Activated CD8-positive, alpha-beta memory T cell treated with anti-CD3 and anti-CD28 coated beads, Interleukin-2, amount 50 U/mL, for 48 hours (primary cell): ENCODE measurements at regions not wholly inside any gene's neighbourhood (a gene's known extent, or its start where the extent isn't known, plus 50 kb on each side); places are given as distances from the start of the nearest gene placed in this dataset.

Experiments used
- DNase-seq: peaks from one replicate; pipeline ENCODE4 v3.0.0-alpha.2; 2020

DNA sequence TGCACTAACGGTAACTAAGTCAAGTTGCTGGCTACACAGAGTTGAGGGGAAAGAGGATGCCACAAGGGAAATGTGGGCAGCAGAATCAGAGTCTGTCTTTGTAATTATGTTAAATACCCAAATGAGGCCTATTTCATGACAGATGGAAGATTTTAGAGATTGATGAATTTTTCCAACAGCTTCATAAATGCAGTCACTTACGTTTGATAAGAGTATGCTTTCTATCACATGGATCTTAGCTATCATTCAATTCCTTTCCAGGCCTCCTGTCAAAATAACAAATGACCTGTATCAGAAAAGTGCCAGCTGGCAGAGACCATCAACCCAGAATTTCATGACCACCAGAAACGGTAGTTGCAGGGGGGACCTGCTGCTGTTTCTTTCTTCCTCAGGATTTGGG lies 148.4 kb upstream of the PLPP4 start:
- DNase-seq, result no peak

DNA sequence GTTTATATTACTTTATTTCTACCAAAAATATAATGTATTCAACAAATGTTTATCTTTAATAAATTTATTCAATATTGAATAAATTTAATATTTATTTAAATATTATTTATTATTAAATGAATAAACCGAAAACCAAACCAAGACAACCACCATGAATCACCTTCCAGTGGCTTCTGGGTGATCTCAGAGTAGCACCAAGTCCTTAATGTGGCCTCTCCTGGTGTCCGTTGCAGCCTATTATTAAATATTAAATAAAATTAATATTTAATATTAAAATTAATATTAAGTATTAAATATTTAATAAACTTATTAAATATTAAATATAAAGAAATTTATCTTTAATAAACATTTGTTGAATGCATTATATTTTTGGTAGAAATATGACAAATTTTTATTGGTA lies 143.3 kb upstream of the PLPP4 start:
- no peak for DNase-seq

DNA sequence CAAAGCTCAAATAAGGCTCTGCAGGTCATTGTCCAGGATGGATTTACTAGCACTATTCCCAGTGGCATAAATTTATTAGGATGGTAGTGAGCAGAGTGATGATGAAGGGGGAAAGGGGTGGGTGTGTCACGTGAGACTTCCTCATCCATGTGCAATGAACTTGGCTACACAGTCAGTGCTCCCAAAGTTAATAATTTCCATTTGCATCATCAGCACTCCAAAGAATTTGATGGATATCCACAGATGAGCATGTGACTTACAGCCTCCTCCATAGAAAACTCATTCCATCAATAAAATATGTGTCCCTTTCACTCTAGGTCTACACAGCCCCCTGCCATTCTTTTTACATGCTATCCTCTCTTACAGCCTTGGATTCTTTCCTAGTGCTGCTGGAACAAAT lies 142.6 kb upstream of the PLPP4 start:
- DNase-seq, result no peak

DNA sequence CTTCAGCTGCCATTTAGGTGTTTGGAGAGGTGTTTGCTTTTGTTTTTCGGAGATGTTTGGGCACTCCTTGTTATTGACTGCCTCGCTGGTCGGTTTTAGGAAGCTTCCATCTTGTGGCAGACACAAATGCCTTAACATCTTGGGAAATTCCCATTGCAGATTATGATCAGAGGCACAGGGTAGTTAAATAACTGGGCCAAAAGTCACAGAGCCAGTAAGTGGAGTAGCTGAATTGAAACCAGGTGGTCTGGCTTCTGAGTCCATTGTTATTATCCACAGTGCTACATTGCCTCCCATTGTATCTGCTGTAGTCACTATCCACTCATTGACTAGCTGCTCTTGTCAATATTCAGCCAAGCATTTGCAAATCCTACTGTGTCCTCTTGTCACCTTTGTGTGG lies 138.2 kb upstream of the PLPP4 start:
- no peak for DNase-seq

DNA sequence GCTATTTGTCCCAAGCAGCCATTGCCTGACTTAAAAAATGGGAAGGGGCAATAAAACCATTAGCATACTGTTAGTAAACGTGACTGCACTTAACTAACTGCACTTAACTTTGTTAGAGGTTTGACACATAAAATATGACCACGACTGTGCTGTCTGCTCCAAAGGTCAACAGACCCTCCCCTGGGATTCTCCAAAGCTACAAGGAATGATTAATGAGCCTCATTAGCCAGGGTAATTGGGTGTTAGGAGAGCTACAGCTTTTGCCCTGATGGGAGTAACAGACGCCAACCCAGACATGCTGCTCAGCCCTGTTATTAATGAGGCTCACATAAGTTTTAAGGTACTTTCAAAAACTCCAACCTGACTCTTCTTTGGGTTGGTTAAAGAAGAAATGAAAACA lies 129.4 kb upstream of the PLPP4 start:
- no peak for DNase-seq

DNA sequence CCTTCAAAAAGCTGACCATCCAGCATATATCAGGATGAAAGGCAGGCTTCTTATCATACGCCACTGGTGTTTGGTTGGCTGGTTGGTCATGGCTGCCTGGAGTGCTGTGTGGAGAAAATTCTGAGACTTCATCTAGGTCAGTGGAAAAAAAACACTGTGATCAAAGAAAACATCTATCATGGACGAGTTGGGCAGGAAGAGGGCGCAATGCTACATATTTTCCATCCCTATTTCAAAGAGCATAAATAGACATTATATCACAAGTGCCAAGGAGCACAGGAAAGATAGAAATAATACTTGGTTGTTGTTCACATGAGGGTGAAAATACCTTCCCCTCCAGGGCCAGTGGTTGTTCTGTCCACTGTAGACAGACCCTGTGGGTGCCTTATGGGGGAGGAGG lies 128.4 kb upstream of the PLPP4 start:
- no peak for DNase-seq

DNA sequence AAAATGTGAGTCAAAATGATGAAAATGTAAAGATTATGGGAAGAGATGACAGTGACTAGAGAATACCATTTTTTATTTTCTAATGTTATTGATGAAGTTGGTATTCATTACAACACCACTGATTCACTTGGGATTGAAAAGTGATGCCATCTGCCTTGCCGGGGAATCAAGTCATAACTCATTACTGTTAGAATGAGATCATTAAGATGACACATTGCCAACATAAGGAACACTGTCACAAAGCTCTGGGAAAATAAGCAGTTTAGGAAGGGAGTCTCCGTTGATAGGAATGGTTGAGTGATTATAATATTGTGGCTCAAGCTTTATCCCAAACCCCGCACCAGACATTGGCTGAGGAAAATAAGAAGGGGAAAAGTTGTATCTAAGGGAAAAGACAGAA lies 121.5 kb upstream of the PLPP4 start:
- no peak for DNase-seq

DNA sequence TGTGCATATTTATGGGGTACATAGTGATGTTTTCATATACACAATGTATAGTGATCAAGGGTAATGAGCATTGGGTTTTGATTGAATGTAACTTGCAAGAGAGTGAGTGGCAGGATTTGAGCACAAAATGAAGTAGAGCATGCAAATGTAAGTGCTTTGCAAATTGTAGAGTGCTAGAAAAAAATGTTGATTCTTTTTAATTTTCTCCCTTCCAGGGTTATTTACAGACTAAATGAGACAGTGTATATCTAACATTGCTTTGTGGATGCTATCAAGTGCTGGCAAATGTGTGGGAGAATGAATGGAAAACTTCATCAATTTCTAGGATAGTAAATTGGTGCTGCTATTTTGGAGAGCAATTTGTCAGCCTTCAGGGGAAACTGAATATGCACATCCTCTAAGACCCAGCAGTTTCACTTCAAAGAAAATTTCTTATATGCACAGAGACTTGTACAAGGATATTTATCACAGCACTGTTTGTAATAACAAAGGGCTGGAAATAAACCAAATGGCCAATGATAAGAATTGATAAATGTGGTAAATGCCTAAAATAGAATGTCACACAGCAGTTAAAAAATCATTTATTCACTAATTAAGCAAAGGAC lies 120.6 kb upstream of the PLPP4 start:
- no peak for DNase-seq

DNA sequence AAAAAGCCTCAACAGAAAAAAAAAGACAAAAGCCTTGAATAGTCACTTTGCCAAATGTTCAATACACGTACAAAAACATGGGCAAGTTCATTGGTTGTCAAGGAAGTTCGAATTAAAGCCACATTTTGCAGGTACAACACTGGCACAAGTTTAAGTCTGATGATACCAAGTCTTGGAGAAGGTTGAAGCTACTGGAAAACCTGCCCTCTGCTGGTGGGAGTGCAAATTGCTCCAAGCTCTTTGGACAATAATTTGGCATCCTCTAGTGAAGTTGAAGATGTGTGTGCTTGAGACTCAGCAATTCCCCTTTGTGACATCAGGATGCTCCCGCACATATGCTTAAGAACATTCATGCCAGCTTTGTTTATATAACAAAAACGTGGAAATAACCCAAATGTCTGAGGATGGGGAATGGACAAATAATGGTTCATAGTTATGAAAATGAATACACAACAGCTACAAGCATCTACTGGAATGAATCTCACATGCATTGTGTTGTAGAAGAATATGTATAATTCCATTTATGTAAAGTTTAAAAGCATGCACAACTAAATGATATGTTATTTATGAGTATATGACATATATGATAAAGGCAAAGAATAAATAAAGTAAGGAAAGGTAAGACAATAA lies 120.0 kb upstream of the PLPP4 start:
- DNase-seq, result peak; percentile 77

DNA sequence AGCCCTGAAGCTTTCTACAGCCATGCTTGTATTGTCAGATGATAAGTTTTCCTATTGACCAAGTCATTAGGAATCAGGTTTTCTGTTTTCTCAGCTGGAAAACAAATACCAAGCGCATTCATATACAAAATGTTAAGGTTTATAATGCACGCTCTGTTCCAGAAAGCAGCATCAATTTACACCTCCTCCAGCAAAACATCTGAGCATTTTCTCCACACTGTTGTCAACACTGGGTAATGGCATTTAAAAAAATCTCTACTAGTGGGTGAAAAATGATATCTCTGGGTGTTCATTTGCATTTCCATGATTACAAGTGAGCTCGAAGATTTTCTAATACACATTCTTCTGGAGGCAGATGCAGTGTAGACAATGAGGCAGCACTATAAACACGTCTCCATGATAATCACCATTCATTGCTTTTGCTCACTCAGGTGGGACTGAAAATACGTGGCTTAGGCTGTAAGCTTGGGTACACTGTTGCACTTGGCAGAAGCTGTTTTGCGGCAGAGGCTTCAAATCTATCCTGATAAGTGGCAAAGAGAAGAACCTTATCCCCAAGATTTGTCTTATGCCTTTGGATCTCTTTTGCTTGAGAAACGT lies 114.8 kb upstream of the PLPP4 start:
- DNase-seq, result no peak

DNA sequence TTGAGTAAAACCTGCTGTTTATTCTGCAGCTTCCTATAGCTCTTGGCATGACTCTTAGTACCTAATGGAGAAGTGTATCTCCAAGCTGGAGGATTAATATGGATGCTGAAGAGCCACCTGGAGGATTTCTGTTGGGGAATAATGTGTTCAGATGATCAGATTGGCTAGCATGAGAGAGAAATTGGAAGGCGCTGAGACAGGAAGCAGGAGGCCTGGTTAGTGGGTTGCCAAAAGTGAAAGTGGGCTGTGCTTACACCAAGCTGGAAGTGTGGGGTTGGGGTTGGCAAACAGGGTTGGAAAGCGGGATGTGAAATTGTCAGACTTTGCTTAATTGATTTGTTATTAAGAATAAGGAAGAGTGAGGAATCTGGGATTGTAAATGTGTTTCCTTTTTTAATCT lies 111.8 kb upstream of the PLPP4 start:
- DNase-seq, result no peak

DNA sequence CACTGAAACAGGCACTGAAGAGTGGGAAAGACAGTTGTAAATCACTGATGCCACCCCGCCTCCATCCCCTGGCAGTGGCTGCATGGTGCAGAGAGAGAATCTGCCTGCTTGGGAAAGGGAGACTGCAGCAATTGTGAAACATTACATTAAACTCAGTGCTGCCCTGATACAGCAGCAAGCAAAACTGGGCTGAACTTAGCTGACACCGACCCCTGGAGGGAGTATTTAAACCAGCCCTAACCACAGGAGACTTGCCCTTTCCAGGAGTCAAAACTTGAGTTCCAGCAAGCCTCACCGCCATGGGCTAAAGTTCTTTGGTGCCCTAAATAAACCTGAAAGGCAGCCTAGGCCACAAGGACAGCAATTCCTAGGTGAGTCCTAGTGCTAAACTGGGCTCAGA lies 109.4 kb upstream of the PLPP4 start:
- DNase-seq, result no peak

DNA sequence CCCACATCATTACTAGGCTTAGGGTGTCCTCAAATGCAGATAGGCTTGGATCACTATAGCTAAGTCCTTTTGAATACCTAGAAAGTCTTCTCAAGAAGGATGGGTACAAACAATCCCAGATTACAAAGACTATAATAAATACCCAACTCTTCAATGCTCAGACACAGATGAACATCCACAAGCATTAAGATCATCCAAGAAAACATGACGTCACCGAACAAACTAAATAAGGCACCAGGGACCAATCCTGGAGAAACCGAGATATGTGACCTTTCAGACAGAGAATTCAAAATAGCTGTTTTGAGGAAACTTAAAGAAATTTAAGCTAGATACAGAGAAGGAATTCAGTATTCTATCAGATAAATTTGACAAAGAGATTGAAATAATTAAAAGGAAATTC lies 108.0 kb upstream of the PLPP4 start:
- DNase-seq, result no peak

DNA sequence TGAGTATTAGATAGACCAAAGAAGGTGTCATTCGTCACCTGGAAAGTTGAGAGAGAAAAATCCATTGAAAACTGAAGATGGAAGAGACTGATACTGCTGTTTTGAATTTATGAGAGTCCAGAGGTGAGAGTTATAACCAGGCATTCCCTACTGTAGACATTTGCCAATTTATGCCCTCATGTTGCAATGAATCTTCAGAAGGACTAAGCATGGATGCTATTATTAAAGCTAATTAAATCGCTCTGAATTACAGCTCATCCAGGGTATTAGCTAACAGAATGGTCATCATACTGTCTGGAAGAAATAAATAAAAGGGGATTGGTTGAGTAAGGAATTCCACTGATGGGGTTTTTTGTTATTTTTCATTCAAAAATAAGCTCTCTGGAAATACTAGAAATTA lies 101.6 kb upstream of the PLPP4 start:
- DNase-seq, result no peak

DNA sequence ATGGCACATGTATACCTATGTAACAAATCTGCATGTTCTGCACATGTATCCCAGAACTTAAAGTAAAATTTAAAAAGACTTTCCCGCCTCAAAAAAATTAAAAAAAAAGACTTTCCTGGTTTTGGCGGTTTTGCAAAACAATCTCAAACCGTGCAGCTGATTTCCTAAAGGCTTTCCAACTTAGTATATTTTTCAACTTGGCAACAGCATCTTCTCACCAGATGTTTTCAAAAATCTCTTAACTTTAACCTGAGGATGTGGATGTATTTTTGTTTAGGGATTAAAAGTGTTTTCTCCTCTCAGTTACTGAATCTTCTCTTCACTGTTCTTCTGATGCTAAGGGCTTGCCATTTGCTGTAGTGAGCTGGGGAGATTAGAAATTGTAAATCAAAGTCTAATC lies 96.5 kb upstream of the PLPP4 start:
- DNase-seq, result no peak

DNA sequence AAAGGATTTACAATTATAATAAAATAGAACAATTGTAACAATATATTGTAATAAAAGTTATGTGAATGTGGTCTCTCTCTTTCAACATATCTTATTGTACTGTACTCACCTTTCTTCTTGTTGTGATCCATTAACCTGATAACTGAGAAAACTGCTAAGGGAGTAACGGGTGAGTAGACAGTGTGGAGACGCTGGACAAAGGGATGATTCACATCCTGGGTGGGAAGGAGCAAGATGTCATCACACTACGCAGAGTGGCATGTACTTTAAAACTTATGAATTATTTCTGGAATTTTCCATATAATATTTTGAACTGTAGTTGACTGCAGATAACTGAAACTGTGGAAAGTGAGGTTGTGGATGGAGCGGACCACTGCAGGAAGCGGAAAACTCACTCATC lies 91.2 kb upstream of the PLPP4 start:
- no peak for DNase-seq

DNA sequence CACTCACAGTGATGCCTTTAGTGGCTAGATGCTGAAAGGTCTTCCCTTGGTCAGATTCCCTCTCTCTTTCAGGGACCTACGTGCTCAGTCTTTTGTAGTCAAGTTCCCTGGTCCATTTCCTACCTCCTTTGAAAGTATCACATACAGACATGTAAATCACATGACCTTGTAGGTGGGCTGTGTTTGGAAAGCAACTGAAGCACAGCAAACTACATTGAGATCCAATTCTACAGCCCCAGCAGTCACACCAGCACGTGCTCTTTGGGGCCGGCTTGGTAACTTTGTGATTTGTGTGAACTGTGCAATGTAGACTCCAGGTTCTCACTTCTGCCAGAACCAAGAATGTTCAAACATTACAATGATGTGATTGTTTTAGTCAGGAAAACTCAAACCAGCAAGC lies 89.7 kb upstream of the PLPP4 start:
- DNase-seq, result no peak

DNA sequence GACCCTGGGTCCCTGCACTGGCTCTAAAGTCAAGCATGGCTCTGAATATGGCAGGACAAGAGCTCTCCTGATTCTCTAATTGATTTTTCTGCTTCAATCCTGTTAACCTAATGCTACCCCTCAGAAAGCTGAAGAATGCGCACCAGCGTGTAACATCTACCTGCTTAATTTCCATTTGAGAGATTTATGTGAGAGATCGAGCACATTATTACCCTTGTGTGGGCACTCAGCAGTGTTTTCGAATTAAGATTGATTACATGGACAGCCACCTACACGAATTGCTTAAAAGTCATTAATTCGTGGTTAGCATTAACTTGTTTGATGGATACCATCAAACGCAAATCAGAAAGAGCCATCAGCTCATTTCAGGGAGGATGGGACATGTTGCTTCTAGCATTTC lies 88.7 kb upstream of the PLPP4 start:
- DNase-seq, result no peak

DNA sequence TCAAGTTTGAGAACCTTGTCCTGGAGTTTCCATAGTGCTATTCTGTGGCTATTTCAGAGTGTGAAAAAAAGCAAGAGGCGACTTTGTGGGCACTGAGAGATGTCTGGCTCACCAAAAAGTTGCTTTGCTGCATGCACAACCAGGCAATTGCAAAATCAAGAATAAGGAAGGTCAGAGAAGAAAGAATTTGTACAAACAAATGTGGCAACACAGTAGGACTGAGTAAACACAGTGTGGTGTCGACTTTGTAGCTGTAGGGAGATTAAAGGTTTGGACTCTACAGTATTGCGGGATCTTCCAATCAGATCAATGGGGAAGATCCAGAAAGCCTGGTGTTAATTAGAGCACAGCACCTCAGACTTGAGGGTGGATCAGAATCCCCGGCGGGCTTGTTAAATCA lies 88.1 kb upstream of the PLPP4 start:
- no peak for DNase-seq

DNA sequence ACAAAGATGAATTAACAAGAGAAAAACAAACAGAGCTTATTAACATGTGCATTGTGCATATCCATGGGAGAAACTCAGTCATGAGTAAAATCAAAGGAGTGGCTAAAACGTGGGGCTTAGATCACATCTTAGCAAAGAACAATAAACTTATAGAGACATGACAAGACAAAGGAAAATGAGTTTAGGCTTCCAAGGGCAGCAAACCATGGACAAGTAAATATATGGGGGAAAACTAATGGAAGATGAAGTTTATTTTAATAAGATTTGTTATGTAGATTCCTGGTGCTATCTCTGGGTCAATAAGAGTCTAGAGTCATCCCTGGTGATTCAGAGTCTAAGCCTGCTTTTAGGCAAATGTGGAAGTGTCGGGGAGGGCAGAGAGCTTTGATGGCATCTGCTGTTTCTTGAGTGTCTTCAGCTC lies 87.2 kb upstream of the PLPP4 start:
- no peak for DNase-seq

DNA sequence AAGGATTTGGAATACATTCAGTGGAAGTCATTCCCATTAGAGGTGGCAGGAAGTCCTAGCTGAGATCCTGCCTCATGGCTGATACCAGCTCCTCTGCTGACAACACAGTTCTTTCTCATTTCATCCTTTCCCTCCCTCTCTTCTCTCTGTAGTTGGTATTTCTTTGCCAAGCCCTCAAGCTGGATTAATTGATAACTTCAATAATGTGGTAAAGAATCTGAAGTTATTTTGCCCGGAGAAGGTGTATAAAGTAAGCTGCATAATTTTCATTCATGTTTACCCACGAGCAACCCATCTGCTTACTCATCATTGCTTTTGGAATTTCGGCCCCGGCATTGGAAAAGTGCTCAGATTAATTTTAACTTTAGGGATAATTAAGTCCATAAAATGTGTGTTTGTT lies 85.2 kb upstream of the PLPP4 start:
- DNase-seq, result no peak

DNA sequence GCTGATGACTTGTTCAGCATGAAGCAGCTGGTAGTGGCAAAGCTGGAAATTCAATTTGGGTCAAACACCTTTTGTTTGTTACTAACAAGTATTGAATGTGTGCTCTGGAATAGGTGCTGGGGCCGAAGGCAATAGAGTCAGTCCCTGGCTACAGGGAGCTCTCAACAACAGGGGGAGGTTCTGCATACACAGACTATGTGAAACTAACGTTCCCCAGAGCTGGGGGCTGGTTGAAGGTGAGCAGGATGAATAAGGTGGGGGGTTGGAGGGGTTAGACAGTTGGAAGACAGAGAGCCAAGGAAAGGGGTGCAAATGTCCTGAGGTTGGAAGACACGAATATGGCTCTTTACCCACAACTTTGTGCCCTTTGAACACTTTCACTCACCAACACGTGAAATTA lies 84.1 kb upstream of the PLPP4 start:
- no peak for DNase-seq

DNA sequence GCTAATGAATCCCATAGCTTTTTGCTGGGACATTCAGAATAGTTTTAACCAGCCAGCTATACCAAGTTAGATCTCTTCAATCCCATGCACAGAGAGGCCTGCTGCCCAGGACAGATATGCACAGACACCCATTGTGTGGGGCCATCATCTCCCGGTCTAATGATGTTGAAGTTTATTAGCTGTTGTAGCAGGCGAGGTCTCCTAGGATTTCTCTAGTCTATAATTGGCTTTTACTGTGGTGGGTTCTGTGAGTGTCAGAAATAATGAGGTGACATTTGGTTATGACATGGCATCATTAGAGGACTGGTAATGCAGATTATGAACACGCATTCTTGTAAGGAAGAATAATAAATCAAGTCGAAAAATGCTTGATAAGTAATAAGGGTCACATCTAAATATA lies 81.4 kb upstream of the PLPP4 start:
- DNase-seq, result no peak

DNA sequence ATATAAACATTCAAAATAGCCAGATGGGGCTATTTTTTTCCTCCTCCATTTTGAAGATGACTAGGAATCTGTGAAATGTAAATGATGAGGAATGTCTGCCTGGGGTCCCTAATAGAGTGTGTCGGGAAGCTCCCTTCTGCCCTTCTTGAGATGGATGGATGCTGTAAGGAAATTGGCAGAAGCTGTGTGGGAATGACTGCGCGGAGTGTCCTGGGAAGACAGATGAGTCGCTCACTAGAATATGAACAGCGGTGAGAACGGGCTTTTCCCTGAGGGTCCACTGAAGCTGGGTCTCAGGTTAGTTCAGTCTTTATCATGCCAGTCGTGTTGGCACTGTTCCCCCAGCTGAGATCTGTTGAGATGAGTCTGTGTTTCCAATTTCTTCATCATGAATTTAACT lies 75.1 kb upstream of the PLPP4 start:
- DNase-seq, result no peak

DNA sequence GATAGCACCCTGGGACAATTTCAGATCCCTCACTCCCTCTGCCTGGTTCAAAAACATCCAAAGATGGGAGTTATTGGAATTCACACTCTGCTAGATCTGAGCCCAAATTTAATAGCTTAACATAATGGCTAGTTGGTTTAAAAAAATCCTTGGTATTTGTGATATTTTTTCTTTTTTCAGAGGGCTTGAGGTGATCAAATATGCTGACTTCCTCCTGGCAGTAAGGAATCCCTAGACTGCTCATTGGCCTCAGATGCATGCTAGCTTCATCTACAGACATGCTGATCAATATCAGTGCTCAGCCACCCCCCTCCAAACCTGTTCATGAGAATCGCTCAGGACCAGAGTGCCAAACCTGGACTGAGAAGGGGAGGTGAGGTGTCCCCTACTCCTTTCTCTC lies 74.7 kb upstream of the PLPP4 start:
- DNase-seq, result no peak
